ENCODE measurements at regions not wholly inside any gene's neighbourhood (a gene's known extent, or its start where the extent isn't known, plus 50 kb on each side); places are given as distances from the start of the nearest gene placed in this dataset.

DNA sequence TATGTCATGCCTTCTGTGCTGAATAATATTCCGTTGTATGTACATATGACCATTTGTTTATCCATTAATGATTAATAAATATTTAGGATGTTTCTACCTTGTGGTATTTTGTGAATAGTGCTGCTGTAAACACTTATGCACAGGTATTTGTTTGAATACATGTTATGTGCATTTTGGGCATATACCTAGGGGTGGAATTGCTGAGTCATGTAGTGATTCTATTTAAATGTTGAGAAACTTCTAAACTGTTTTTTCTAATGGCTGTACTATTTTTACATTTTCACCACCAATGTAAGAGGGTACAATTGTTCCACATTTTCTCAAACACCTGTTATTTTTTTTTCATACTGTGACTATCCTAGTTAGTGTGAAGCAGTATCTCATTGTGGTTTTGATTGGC is 1318.6 kb downstream of the TECRL start:
- TF ChIP-seq, protein P1, sequence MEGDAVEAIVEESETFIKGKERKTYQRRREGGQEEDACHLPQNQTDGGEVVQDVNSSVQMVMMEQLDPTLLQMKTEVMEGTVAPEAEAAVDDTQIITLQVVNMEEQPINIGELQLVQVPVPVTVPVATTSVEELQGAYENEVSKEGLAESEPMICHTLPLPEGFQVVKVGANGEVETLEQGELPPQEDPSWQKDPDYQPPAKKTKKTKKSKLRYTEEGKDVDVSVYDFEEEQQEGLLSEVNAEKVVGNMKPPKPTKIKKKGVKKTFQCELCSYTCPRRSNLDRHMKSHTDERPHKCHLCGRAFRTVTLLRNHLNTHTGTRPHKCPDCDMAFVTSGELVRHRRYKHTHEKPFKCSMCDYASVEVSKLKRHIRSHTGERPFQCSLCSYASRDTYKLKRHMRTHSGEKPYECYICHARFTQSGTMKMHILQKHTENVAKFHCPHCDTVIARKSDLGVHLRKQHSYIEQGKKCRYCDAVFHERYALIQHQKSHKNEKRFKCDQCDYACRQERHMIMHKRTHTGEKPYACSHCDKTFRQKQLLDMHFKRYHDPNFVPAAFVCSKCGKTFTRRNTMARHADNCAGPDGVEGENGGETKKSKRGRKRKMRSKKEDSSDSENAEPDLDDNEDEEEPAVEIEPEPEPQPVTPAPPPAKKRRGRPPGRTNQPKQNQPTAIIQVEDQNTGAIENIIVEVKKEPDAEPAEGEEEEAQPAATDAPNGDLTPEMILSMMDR (IDR thresholded peaks at IDR 0.05) = no peak
- TF ChIP-seq POLR2AphosphoS5 (IDR thresholded peaks at IDR 0.05) (no peak), POLR2A (IDR thresholded peaks at IDR 0.05) (no peak), EP300 (IDR thresholded peaks at IDR 0.05; ENCODE audit: low read depth) (no peak)
